ENCODE measurements at regions not wholly inside any gene's neighbourhood (a gene's known extent, or its start where the extent isn't known, plus 50 kb on each side); places are given as distances from the start of the nearest gene placed in this dataset.
A peak's percentile ranks its signal among the peaks of the same experiment; 100 is the strongest.
"Not testable (repeated sequence)": the region's sequence is repeated elsewhere in the genome, so short reads cannot be mapped to it uniquely, and the experiment has no call there.

GRCh38 chr7:68833422-68833821 lies 764.9 kb upstream of the AUTS2 start:
- intact Hi-C loops (cut with DNase I), result no loop called here
- no peak for DNase-seq

GRCh38 chr7:68839014-68839413 lies 759.3 kb upstream of the AUTS2 start:
- intact Hi-C loops (cut with DNase I), result no loop called here
- DNase-seq, result no peak

- DNase-seq, result no peak
- intact Hi-C loops (cut with DNase I), result no loop called here
Measured at GRCh38 chr7:68840991-68841390, 757.3 kb upstream of the AUTS2 start.

GRCh38 chr7:68843985-68844384 lies 754.3 kb upstream of the AUTS2 start:
- intact Hi-C loops (cut with DNase I); DNase-seq: not testable (repeated sequence)

- intact Hi-C loops (cut with DNase I), result no loop called here
- DNase-seq, result no peak
Measured at GRCh38 chr7:68846811-68847325, 751.4 kb upstream of the AUTS2 start.

- intact Hi-C loops (cut with DNase I), result no loop called here
- DNase-seq, result peak in 21 of 42 donors; percentile 4 to 70 (median 28)
Measured at GRCh38 chr7:68853254-68853653, 745.0 kb upstream of the AUTS2 start.

- no peak for DNase-seq
- intact Hi-C loops (cut with DNase I), result no loop called here
Measured at GRCh38 chr7:68857571-68857970, 740.7 kb upstream of the AUTS2 start.

- DNase-seq, result no peak
- intact Hi-C loops (cut with DNase I), result no loop called here
Measured at GRCh38 chr7:68858497-68858896, 739.8 kb upstream of the AUTS2 start.

- intact Hi-C loops (cut with DNase I), result no loop called here
- no peak for DNase-seq
Measured at GRCh38 chr7:68861171-68861570, 737.1 kb upstream of the AUTS2 start.

- no peak for DNase-seq
- intact Hi-C loops (cut with DNase I), result no loop called here
Measured at GRCh38 chr7:68862261-68862660, 736.0 kb upstream of the AUTS2 start.

GRCh38 chr7:68862736-68863135 lies 735.5 kb upstream of the AUTS2 start:
- no peak for DNase-seq
- intact Hi-C loops (cut with DNase I), result no loop called here

GRCh38 chr7:68865351-68866199 lies 732.7 kb upstream of the AUTS2 start:
- intact Hi-C loops (cut with DNase I), result no loop called here

GRCh38 chr7:68866200-68866570 lies 732.1 kb upstream of the AUTS2 start:
- intact Hi-C loops (cut with DNase I), result no loop called here
- DNase-seq, result no peak

More at GRCh38 chr7:68865351-68866199, 732.7 kb upstream of the AUTS2 start:
- DNase-seq, result no peak

- intact Hi-C loops (cut with DNase I); DNase-seq: not testable (repeated sequence)
Measured at GRCh38 chr7:68866721-68867120, 731.6 kb upstream of the AUTS2 start.

- peak in 23 of 42 donors; percentile 4 to 61 (median 21) for DNase-seq
- intact Hi-C loops (cut with DNase I), result no loop called here
Measured at GRCh38 chr7:68868978-68869377, 729.3 kb upstream of the AUTS2 start.

GRCh38 chr7:68873616-68874015 lies 724.7 kb upstream of the AUTS2 start:
- DNase-seq, result no peak
- intact Hi-C loops (cut with DNase I), result no loop called here

GRCh38 chr7:68875857-68876256 lies 722.4 kb upstream of the AUTS2 start:
- intact Hi-C loops (cut with DNase I), result no loop called here
- no peak for DNase-seq

- intact Hi-C loops (cut with DNase I); DNase-seq: not testable (repeated sequence)
Measured at GRCh38 chr7:68887116-68887515, 711.2 kb upstream of the AUTS2 start.

GRCh38 chr7:68888971-68889385 lies 709.3 kb upstream of the AUTS2 start:
- intact Hi-C loops (cut with DNase I), result no loop called here
- DNase-seq, result no peak

- no peak for DNase-seq
- intact Hi-C loops (cut with DNase I), result no loop called here
Measured at GRCh38 chr7:68892236-68892635, 706.0 kb upstream of the AUTS2 start.

GRCh38 chr7:68893411-68893810 lies 704.9 kb upstream of the AUTS2 start:
- DNase-seq, result no peak
- intact Hi-C loops (cut with DNase I), result no loop called here

All from head of caudate nucleus (tissue), 42 donors.